Kasumi-1 (cell line): ENCODE measurements at regions not wholly inside any gene's neighbourhood (a gene's known extent, or its start where the extent isn't known, plus 50 kb on each side); places are given as distances from the start of the nearest gene placed in this dataset.

Experiments used
- DNase-seq, 2 experiments: peaks; one replicate each; lab custom pipeline; 2025; lab: John Stamatoyannopoulos, UW

GRCh38 chr9:82495884-82496777 lies 507.6 kb downstream of the SPATA31D1 start:
- peak; percentile 23 to 48 for DNase-seq

- no peak for DNase-seq
Measured at GRCh38 chr9:82498541-82499317, 510.2 kb downstream of the SPATA31D1 start.

GRCh38 chr9:82499337-82499736 lies 510.8 kb downstream of the SPATA31D1 start:
- DNase-seq: no peak

- DNase-seq: no peak
Measured at GRCh38 chr9:82504620-82505019, 516.0 kb downstream of the SPATA31D1 start.

GRCh38 chr9:82511626-82512025 lies 523.1 kb downstream of the SPATA31D1 start:
- DNase-seq: no peak

- no peak for DNase-seq
Measured at GRCh38 chr9:82512728-82513127, 524.2 kb downstream of the SPATA31D1 start.

DNA sequence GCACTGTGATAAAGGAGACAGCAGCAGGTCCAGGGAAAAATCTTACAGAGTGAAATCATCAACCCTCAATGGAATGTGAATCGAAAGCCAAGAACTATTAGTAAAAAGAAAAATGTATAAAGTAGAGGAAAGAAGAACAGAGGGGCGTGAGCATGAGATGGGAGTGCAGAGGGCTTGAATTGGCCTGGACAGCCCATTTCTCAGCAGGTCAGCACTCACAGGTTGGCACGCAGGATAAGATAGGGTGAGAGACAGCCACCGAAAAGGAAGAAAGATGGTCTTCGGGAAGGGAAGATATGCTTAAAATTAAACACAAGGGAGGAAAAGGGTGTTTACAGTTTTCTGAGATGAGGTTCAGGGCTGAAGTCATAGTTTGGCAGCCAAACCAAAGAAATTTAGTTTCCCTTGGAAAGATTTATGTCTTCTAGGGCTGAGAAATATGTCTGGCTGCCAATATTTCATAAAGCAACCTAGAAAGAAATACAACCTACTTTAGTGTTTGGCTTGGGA lies 524.7 kb downstream of the SPATA31D1 start:
- no peak for DNase-seq

- DNase-seq: no peak
Measured at GRCh38 chr9:82513976-82514735, 525.6 kb downstream of the SPATA31D1 start.

GRCh38 chr9:82518868-82519267 lies 530.3 kb downstream of the SPATA31D1 start:
- no peak for DNase-seq

- DNase-seq: no peak
Measured at GRCh38 chr9:82519332-82519731, 530.8 kb downstream of the SPATA31D1 start.

- DNase-seq: no peak
Measured at GRCh38 chr9:82524407-82524806, 535.8 kb downstream of the SPATA31D1 start.

- DNase-seq: no peak
Measured at GRCh38 chr9:82526577-82526976, 536.4 kb downstream of the RASEF start.

GRCh38 chr9:82531795-82532194 lies 531.1 kb downstream of the RASEF start:
- DNase-seq: no peak

DNA sequence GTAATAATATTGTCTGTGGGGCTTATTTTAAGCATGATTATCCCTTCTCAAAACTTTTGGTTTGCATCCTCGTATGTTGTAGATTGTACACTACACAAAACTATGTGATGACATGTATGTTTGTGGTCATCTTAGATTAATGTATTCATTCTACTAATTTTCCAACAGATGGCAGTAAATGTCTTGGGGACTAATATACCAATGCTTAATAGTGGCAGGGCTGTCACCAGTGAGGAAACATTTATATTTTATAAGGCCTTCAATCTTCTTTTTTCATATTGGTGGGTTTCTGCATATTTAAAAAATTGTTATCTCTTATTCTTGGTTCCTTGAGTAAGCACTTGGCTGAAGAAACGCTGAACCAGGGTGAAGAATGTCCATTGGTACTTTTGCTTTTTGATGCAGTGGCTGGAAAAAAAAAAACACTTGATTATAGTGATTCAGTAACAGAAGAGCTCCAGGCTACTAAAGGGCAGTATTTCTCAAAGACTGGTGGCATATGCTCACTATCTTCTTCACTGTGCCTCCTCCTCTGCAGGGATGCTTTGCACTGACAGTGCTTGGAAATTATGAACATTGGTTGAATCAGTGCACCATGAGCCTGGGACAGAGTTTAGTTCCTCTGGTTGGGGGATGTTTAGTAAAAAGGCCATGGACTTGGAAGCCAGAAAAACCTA lies 530.3 kb downstream of the RASEF start:
- peak; percentile 9 to 43 for DNase-seq

DNA sequence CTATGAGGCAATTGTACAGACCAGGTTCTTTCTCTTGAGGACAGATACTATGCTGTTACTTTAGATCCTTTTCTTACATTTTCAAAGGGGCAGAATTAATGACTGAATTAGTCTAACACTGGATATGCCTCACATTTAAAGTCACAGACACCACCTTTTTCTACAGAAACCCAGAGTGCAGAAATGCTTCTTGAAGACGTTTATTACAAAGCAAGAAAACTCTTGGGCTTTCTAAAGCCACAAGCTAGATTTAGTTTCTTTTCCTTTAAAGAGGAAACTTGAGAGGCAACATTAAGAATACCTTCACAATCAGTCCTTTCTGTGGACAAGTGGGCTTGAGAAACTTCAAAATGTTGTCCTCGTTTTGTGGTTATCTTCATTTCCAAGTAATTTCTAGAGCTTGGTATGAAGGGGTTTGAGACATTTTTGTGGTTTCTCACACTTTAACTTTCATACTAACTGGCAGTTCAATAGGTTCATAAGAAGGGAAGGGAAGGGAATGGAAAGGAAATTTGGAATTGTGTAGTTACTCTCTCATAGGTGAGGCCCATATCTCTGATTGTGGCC lies 527.4 kb downstream of the RASEF start:
- DNase-seq: no peak

DNA sequence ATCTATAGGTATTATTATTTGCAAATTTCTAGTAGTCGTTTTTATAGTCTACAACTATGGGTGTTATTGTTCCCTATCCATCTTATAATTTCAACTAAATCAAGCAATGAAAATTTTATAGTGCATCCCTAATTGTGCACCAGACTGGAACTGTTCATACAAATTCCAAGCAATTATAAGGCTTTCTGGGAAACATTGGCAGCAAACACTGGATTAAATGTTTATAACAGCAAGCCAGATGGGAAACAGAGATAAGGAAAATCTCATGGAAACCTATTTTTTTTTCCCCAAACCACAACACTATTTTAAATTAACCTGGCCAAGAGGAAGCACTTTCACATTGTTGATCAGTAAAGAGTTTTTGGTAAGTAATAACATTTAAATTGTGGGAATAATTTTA lies 524.3 kb downstream of the RASEF start:
- DNase-seq: no peak

DNA sequence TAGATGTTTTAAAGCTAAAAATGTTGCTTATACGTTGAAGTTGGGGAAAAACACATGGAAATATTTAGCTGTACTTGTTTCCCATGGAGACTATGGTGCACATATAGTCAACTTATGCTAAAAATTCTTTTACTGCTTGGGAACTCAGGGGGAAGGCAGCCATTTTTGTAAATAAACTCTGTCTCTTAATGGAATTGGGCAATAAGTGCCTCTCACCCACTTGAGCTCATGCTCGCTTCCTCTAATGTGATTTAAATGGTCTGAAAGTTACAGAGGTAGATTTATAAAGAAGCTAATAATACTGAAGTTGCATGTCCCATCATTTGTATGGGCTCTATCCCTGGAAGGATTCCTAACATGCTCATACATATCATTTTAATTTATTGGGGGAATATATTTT lies 523.8 kb downstream of the RASEF start:
- DNase-seq: no peak

DNA sequence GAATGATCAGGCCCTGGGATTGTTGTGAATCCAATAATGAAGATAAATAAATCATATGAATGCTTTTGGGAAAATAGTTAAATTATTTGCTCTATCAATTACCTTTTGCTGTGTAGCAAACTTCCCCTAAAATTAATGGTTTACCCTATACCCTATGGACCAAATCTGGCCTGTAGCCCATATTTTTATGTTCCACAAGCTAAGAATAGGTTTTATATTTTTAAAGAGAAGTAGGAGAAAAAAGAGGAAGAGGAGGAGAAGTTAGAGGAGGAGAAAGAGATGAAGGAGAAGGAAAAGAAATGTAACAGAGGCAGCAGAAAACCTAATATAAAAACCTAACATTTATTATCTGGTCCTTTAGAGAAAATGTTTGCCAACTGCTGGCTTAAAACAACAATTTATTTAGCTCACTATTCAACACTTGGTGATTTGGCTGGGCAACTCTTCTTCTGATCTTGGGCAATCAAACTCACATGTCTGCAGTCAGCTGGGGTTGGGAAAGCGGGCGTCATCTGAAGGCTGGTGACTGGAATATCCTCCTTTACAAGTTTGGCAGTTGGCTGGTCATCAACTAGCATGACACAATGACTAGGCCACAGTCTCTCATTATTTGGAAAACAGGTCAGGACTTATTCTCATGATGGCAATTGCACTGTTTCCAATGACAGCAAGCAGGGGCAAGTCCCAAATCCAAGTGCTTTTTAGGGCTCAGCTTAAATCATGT lies 522.9 kb downstream of the RASEF start:
- DNase-seq: no peak

DNA sequence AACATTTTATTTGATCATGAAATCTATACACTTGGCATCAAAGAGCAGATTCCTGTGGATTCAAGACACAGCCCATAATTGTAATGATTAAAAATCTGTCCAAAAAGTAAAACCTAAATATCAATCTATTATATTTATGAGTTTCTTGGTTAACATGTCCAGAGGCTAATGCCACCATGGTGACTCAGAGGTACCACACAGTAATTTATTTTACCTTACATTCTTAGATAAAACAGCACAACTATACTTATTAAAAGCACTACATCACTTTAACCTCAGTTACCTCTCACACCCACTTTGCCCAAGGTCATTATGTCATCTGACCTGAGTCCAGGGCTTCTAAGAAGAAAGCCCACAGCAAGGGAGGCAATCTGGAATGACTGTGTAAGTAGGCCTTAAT lies 519.2 kb downstream of the RASEF start:
- no peak for DNase-seq

DNA sequence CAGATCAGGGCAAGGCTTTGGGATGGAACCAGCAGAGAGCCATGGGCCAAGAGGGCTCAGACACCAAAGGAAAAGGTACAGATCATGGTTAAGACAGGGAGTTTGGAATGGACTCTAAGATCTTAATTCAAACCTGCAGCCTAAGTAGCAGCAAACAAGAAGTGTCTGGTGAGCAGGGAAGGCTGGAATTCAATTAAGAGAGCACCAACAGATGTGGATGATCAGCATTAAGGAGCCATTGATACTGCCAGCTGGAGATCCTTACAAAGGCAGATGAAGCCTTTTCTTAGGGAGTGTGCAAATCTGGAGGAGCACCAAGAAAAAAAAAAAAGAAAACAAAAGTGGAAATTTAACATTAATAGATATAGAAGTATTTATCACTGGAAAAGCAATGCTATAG lies 516.8 kb downstream of the RASEF start:
- DNase-seq: no peak

DNA sequence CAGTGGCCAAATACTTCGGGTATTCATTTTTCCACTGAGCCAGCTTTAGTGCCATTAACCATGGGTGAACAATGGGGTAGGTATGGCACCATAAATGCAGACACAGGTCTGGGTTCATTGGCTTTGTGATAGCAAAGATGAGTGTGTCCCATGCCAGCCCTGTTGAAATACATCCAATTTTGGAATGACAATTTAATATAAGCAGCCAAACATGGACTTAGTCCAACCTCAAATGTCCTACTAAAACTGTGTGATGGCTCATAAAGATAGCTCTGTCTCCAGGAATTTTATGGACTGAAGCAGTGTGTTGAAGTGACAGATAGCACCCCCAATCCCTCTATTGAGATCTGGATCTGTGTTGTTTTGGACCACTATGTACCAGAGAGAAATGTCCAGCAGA lies 514.9 kb downstream of the RASEF start:
- no peak for DNase-seq
